Stimulated activated memory B cell treated with anti-CD40 and anti-IgM and Interleukin-4, amounts not matched to agents 10 μg/mL and 1 μg/mL and 100 μg/mL, for 72 hours (primary cell): ENCODE measurements at regions not wholly inside any gene's neighbourhood (a gene's known extent, or its start where the extent isn't known, plus 50 kb on each side); places are given as distances from the start of the nearest gene placed in this dataset.

Source experiments
- ATAC-seq: fragments of 150-1000 bp; cut with Tn5 transposase; 2 replicates; pipeline ENCODE4 v1.10.0; 2021
- H3K27ac Mint-ChIP-seq: one replicate; pipeline ENCODE4 v1.8.0; 2022; ENCODE audit warnings: mild to moderate bottlenecking, mixed read lengths
- H3K27me3 Mint-ChIP-seq: one replicate; pipeline ENCODE4 v1.8.0; 2022; ENCODE audit warnings: mixed read lengths
- H3K36me3 Mint-ChIP-seq: one replicate; pipeline ENCODE4 v1.8.0; 2022; ENCODE audit warnings: mixed read lengths
- H3K4me1 Mint-ChIP-seq: one replicate; pipeline ENCODE4 v1.8.0; 2022; ENCODE audit warnings: mixed read lengths
- H3K4me3 Mint-ChIP-seq: one replicate; pipeline ENCODE4 v1.8.0; 2022; ENCODE audit warnings: mild to moderate bottlenecking, moderate library complexity, mixed read lengths
- H3K9me3 Mint-ChIP-seq: one replicate; pipeline ENCODE4 v1.8.0; 2022; ENCODE audit warnings: mixed read lengths

DNA sequence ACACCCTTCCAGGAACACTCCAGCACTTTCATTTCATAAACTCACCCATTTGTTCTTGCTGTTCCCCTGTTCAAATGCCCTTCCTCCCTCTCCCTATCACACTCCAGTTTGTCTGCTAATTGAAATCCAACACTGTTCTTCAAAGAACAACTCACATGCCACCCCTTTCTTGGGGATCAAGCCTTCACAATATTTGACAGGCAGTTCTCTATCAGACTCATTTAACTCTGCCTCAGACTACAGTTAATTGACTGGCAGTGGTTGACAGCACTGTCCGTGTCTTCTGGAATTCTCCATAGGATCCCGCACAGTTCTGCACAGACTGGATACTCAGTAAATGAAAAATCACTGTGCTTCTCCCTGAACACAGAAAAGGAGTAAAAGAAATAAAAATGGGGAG is 87.8 kb downstream of the PMP22 start:
- H3K4me3 Mint-ChIP-seq = no peak overlapping the region
- no peak overlapping the region for H3K27ac Mint-ChIP-seq
- H3K36me3 Mint-ChIP-seq = no peaks in the 10 kb centered on the region
- H3K27me3 Mint-ChIP-seq = peaks cover 22% of the 10 kb centered on the region
- H3K9me3 Mint-ChIP-seq = peaks cover 3% of the 10 kb centered on the region
- ATAC-seq = no peak
- H3K4me1 Mint-ChIP-seq = no peaks in the 10 kb centered on the region

DNA sequence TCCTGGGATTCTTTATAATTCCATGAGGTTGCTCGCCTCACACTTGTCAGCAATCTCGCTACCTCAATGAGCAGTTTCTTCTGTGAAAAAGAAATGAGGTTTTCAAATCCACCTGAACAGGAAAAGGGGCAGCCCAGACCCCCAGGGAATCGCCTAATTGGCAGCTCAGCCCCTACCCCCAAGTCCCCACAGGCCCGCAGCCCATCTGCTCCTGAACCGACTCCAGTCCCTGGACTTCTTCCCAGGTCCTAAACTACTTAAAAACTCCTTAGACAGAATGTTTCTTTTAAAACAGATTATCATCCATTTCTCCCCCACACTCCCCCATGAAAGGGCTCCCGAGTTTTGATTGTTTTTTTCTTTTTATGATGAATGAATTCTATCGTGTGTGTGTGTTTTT is 89.8 kb downstream of the PMP22 start:
- peaks cover 29% of the 10 kb centered on the region for H3K27me3 Mint-ChIP-seq
- H3K9me3 Mint-ChIP-seq = peaks cover 3% of the 10 kb centered on the region
- H3K36me3 Mint-ChIP-seq = no peaks in the 10 kb centered on the region
- H3K27ac Mint-ChIP-seq = no peak overlapping the region
- ATAC-seq = no peak
- H3K4me3 Mint-ChIP-seq = no peak overlapping the region
- no peaks in the 10 kb centered on the region for H3K4me1 Mint-ChIP-seq

DNA sequence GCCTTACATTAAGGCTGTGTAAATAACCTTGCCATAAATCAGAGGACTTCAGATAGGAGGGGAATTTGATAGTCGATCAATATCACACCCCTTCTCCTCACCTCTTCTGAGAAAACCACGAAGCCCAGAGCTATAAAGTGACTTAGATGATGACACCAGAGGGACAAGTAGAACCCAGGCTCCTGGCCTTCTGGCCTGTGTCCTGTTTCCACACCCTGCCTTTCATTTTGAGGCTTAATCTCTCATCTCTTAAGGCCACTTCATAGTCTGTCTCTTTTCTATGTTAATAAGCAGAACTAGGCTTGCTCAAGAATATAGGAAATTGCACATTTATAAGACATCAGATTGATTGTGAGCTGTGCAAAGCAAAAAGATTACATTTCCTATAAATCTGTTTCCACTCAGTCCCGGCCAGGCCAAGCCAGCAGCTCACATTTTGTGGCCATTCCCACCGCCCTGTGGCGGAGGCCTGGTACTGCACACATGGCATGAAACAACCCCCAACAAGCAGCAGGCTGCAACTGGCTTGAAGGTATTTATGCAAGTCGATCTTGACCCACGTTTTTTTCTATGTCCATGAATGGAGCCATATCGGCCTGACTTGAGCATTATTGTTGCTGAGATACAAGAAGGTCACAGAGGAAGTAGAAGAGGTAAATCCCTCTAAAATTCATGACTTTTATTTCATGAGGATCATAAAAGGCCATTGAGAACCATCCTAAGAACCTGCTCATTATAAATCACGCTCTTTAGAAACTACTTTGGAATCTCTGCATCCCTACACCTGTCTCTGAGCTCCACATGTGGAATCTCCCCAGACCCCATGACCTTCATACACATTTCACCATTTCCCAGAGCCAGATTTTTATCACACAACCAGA is 93.7 kb downstream of the PMP22 start:
- H3K4me3 Mint-ChIP-seq = no peak overlapping the region
- no peaks in the 10 kb centered on the region for H3K4me1 Mint-ChIP-seq
- H3K9me3 Mint-ChIP-seq = peaks cover 3% of the 10 kb centered on the region
- no peak for ATAC-seq
- no peaks in the 10 kb centered on the region for H3K36me3 Mint-ChIP-seq
- H3K27ac Mint-ChIP-seq = no peak overlapping the region
- H3K27me3 Mint-ChIP-seq = peaks cover 29% of the 10 kb centered on the region

DNA sequence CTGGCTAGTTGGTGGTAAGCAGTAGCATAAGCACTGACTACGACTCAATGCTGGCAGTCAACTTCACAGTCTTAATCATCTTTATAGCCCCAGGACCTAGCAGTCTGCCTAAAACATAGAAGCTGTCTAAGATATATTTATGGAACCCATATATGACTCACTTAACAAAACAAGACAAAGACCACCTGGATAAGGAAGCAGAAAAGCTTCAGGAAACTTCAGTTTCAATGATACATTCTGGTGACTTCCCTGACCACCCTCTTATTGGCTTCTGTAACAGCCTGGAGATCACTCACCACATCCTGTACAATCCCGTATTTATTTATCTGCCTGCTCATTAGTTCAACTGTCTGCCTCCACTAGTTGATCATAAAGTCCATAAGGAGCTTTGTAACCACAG is 95.5 kb downstream of the PMP22 start:
- ATAC-seq = no peak
- H3K9me3 Mint-ChIP-seq = peaks cover 3% of the 10 kb centered on the region
- no peak overlapping the region for H3K27ac Mint-ChIP-seq
- peaks cover 19% of the 10 kb centered on the region for H3K27me3 Mint-ChIP-seq
- H3K4me1 Mint-ChIP-seq = no peaks in the 10 kb centered on the region
- no peak overlapping the region for H3K4me3 Mint-ChIP-seq
- no peaks in the 10 kb centered on the region for H3K36me3 Mint-ChIP-seq

DNA sequence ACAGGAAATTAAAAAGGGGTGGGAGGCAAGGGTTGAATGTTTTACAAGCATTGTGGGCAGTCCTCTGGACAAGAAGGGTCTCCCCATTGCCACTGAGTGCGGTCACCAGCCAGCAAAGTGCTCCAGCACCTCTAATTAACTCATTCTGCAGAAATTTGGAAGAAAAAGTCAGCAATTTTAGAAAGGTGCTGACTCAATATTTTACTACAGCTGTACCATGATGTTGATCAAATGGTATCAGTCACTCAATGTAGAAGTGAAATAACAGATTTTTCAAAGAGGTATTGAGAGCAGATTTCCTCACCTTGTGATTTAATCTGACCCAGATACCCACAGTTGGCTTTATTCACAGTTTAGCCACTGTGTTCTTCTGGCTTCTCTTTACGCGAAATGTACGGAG is 96.7 kb downstream of the PMP22 start:
- Mint-ChIP-seq H3K36me3 (no peaks in the 10 kb centered on the region), H3K27ac (no peak overlapping the region), H3K4me1 (no peaks in the 10 kb centered on the region), H3K9me3 (peaks cover 5% of the 10 kb centered on the region), H3K4me3 (no peak overlapping the region), H3K27me3 (peaks cover 13% of the 10 kb centered on the region)
- ATAC-seq = no peak

DNA sequence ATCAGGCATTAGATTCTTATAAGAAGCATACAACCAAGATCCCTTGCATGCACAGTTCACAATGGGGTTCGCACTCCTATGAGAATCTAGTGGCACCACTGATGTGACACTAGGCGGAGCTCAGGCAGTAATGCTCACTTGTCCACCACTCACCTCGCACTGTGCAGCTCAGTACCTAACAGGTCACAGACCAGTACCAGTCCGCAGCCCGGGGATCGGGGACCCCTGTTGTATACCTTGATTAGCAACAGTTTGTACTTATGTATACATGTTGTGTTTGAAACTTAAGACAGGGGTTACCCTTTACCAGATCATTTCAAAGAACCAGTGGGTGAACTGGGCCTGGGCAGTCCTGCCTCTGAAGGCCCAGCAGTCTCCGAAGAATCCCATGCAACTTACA is 103.7 kb downstream of the PMP22 start:
- peaks cover 5% of the 10 kb centered on the region for H3K9me3 Mint-ChIP-seq
- ATAC-seq = no peak
- H3K27me3 Mint-ChIP-seq = peaks cover 29% of the 10 kb centered on the region

DNA sequence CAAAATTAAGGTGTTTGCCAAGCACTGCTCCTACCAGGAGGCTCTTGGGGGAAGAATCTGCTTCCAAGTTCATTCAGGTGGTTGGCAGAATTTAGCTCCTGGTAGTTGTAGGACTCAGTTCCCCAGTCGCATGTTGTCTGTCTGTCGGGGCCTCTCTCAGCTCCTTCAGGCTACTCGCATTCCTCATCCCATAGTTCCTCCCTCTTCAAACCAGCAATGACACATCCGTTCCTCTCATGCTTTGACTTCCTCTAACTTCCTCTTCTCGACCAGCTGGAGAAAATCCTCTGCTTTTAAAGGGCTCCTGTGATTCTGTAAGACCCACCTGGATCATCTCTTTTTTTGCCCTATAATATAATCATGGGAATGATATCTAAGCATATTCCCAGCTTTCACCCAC is 108.1 kb downstream of the PMP22 start:
- Mint-ChIP-seq H3K36me3 (no peaks in the 10 kb centered on the region), H3K27me3 (peaks cover 39% of the 10 kb centered on the region), H3K4me1 (no peaks in the 10 kb centered on the region), H3K4me3 (no peak overlapping the region), H3K27ac (no peak overlapping the region), H3K9me3 (no peaks in the 10 kb centered on the region)
- no peak for ATAC-seq

More for the DNA sequence above, 103.7 kb downstream of the PMP22 start:
- no peak overlapping the region for H3K4me3 Mint-ChIP-seq
- no peak overlapping the region for H3K27ac Mint-ChIP-seq
- no peaks in the 10 kb centered on the region for H3K36me3 Mint-ChIP-seq
- no peaks in the 10 kb centered on the region for H3K4me1 Mint-ChIP-seq

DNA sequence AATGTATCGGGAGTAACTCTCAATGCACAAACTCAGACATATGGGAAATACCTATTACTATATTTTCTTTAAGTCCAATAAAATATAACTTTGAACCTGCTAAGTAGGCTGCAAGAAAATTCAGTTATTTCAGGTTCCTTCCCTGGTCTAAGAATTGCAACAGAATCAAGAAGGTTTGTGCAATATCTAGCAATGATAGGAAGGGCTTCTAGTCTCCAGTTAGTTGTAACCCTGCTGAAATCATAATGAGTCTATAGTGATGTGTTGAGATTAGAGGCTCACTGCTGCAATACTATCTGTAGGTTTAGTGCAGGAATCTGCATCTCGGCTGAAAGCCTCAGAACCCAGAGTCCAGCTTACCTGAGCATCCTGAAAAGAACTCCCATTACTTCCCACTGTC is 110.5 kb downstream of the PMP22 start:
- Mint-ChIP-seq H3K27ac (no peak overlapping the region), H3K4me1 (no peaks in the 10 kb centered on the region), H3K4me3 (no peak overlapping the region), H3K27me3 (peaks cover 38% of the 10 kb centered on the region), H3K9me3 (no peaks in the 10 kb centered on the region), H3K36me3 (no peaks in the 10 kb centered on the region)
- ATAC-seq = no peak

DNA sequence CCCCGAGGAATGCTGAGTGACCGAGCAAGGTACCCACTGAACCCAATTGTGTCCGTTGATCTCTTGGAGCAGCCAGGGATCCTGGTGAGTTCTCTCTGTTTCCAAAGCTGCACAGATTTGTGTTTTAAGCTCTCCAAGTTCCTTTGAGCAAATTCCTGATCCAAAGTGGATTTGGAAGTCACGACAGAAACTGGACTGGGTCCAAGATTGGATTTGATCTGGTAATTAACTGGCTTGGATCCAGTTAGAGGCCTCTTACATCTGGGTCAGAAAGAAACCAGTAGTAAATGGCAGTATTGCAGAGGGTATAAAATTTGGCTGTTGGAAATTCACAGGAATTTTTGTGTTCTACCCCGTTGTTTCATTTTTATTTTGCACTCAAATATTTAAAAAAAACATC is 119.5 kb downstream of the PMP22 start:
- Mint-ChIP-seq H3K4me3 (no peak overlapping the region), H3K9me3 (peaks cover 4% of the 10 kb centered on the region), H3K4me1 (no peaks in the 10 kb centered on the region), H3K27me3 (no peaks in the 10 kb centered on the region), H3K27ac (no peak overlapping the region), H3K36me3 (no peaks in the 10 kb centered on the region)
- no peak for ATAC-seq

DNA sequence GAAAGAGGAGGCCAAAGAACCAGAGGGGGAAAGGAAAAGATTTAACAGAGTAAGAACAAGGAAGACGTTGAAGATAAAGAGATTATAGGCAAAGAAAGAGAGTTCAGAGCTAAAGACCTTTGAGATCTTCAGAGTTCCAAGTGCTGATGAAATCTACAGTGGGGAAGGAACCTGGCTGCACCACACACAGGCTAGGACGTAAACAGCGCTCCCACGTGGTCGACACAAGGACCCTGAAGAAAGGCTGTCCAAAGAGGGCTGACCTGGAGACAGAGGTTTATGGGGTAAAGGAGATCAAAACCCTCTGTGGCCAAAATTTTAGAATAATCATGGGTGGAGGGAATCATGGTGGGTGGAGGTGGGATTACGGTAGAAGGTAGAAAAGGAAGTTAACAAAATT is 121.6 kb downstream of the PMP22 start:
- peaks cover 4% of the 10 kb centered on the region for H3K9me3 Mint-ChIP-seq
- H3K36me3 Mint-ChIP-seq = no peaks in the 10 kb centered on the region
- H3K27me3 Mint-ChIP-seq = no peaks in the 10 kb centered on the region
- no peaks in the 10 kb centered on the region for H3K4me1 Mint-ChIP-seq
- no peak for ATAC-seq
- no peak overlapping the region for H3K27ac Mint-ChIP-seq
- no peak overlapping the region for H3K4me3 Mint-ChIP-seq

DNA sequence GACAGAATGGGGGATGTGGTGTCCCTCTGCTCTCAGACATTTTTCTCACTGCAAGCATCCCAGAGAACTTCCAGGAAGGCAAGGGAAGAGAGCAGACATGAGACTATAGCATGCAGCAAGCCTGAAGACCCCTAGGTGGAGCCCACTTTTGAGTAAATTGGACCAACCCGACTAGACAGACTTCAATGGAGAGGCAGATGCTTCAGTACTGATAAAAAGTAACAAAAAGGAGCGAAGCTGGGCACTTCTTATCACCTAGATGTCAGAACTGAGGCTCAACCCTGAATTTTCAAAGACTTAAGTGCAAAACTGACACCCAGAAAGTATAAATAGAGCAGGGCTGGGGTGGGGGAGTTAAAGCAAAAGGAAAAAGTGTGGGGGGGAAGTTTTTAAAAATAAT is 130.8 kb downstream of the PMP22 start:
- Mint-ChIP-seq H3K4me3 (no peak overlapping the region), H3K27ac (no peak overlapping the region), H3K9me3 (peaks cover 7% of the 10 kb centered on the region), H3K4me1 (no peaks in the 10 kb centered on the region), H3K36me3 (no peaks in the 10 kb centered on the region), H3K27me3 (no peaks in the 10 kb centered on the region)
- ATAC-seq = no peak

DNA sequence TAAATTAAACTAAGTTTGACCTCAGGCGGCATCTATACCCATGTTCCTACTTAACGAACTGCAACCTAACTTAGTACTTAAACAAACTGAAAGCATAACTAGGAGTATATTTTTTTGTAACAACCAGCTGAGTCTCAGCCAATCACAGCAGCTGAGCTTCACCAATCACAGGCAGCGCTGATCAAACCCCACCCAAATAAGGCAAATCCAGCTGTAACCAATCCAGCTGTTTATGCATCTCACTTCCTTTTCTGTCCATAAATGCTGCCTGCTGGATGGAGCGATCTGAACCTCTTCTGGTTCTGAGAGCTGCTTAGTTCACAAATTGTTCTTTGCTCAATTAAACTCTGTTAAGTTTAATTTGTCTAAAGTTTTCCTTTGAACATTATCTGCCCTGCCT is 131.3 kb downstream of the PMP22 start:
- no peak overlapping the region for H3K4me3 Mint-ChIP-seq
- no peaks in the 10 kb centered on the region for H3K36me3 Mint-ChIP-seq
- no peaks in the 10 kb centered on the region for H3K27me3 Mint-ChIP-seq
- H3K9me3 Mint-ChIP-seq = peaks cover 7% of the 10 kb centered on the region
- H3K27ac Mint-ChIP-seq = no peak overlapping the region
- H3K4me1 Mint-ChIP-seq = no peaks in the 10 kb centered on the region
- no peak for ATAC-seq

DNA sequence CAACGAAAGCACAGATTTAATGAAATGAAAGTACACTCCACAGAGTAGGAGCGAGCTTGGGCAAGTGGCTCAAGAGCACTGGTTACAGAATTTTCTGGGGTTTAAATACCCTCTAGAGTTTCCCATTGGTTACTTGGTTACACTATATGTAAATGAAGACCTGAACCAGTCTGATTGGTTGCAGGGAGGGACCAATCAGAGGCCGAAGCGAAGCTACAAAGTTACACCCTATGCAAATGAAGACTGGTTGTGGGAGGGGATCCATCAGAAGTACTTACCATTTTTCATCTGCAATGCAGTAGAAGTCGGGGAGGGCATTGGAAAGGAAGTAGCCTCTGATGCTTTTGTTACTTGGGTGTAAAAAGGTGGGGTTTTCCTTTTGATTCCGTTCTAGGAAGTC is 132.0 kb downstream of the PMP22 start:
- Mint-ChIP-seq H3K4me1 (no peaks in the 10 kb centered on the region), H3K4me3 (no peak overlapping the region), H3K36me3 (no peaks in the 10 kb centered on the region), H3K9me3 (peaks cover 7% of the 10 kb centered on the region), H3K27me3 (no peaks in the 10 kb centered on the region), H3K27ac (no peak overlapping the region)
- no peak for ATAC-seq

DNA sequence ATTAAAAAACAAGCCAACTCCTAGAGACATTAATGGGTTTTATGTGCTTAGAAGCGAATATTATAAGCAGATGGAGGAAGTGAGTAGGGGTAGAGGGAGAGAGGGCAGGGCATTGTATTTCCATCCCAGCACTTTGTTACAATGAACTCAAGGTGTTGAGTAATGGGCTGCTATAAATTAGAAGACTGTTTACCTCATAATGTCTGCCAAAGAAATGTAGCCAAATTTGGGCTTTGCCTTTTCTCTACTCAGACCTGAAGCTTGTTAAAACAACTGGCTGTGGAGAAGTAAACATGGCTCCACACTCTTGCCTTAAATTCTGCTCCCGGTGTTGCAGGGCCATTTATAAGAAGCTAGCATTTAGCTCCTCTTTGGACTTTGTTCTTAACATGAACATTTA is 134.7 kb downstream of the PMP22 start:
- H3K4me1 Mint-ChIP-seq = no peaks in the 10 kb centered on the region
- H3K9me3 Mint-ChIP-seq = peaks cover 7% of the 10 kb centered on the region
- H3K4me3 Mint-ChIP-seq = no peak overlapping the region
- no peaks in the 10 kb centered on the region for H3K27me3 Mint-ChIP-seq
- no peak overlapping the region for H3K27ac Mint-ChIP-seq
- no peaks in the 10 kb centered on the region for H3K36me3 Mint-ChIP-seq
- ATAC-seq = no peak

DNA sequence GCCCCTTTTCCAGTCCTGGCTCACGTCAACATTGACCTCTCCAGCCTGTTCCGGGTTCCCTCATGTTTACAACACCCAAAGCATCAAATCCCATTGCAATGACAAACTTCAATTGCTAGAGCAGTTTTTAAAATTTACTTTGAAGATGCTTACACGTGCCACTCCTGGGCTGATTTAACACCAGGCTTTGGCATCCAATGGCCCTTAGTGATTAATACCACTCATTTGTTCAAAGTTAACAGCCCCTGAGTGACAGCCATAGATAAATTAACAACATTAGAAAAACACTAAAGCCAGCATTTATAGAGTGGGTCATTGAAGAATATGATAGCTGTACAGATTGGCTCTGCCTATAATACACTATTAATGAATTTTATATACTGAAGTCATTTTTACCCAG is 135.1 kb downstream of the PMP22 start:
- H3K36me3 Mint-ChIP-seq = no peaks in the 10 kb centered on the region

DNA sequence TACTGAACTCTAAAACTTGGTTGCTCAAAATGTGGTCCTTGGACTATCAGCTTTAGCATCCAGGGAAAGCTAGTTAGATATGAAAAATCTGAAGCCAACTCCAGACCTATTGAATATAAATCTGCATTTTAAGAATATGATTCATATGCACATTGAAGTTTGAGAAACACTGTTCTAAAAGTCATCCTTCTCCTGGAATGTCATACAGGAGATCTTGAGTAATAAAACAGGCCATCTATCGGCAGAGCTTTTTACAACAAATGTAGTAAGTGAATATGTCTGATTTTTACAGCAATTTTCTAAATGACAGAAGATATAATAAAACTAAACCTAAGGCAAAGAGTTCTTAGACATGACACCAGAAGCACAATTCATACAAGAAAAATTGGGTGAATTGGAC is 140.4 kb downstream of the PMP22 start:
- no peaks in the 10 kb centered on the region for H3K4me1 Mint-ChIP-seq
- H3K9me3 Mint-ChIP-seq = peaks cover 2% of the 10 kb centered on the region
- no peaks in the 10 kb centered on the region for H3K27me3 Mint-ChIP-seq
- H3K36me3 Mint-ChIP-seq = no peaks in the 10 kb centered on the region
- no peak for ATAC-seq
- H3K4me3 Mint-ChIP-seq = no peak overlapping the region
- H3K27ac Mint-ChIP-seq = no peak overlapping the region

More for the DNA sequence above, 135.1 kb downstream of the PMP22 start:
- peaks cover 7% of the 10 kb centered on the region for H3K9me3 Mint-ChIP-seq
- no peaks in the 10 kb centered on the region for H3K4me1 Mint-ChIP-seq
- H3K4me3 Mint-ChIP-seq = no peak overlapping the region
- no peak overlapping the region for H3K27ac Mint-ChIP-seq
- no peak for ATAC-seq
- H3K27me3 Mint-ChIP-seq = no peaks in the 10 kb centered on the region
